IPS-20b (cell line): ENCODE measurements at regions not wholly inside any gene's neighbourhood (a gene's known extent, or its start where the extent isn't known, plus 50 kb on each side); places are given as distances from the start of the nearest gene placed in this dataset.

Source experiments
- H3K27ac ChIP-seq: one replicate; pipeline ENCODE4 v1.5.1; 2013; ENCODE audit warnings: low read length
- H3K27me3 ChIP-seq: 2 replicates; pipeline ENCODE4 v1.6.1; 2013; ENCODE audit warnings: mild to moderate bottlenecking, low read length, inconsistent platforms; ENCODE audit not compliant: insufficient read depth
- H3K36me3 ChIP-seq: 2 replicates; pipeline ENCODE4 v1.6.1; 2013; ENCODE audit warnings: low read depth, mild to moderate bottlenecking, inconsistent platforms, low read length, moderate library complexity; ENCODE audit not compliant: insufficient read depth
- H3K4me1 ChIP-seq: 2 replicates; pipeline ENCODE4 v1.6.1; 2013; ENCODE audit warnings: mild to moderate bottlenecking, control low read depth, inconsistent platforms, low read length, moderate library complexity; ENCODE audit not compliant: insufficient read depth
- H3K4me3 ChIP-seq: 2 replicates; pipeline ENCODE4 v1.5.1; 2013; ENCODE audit warnings: mild to moderate bottlenecking, low read length, inconsistent platforms
- H3K9ac ChIP-seq: 2 replicates; pipeline ENCODE4 v1.6.1; 2013; ENCODE audit warnings: low read depth, mild to moderate bottlenecking, inconsistent platforms, low read length, moderate library complexity
- H3K9me3 ChIP-seq: 2 replicates; pipeline ENCODE4 v1.6.1; 2013; ENCODE audit warnings: mild to moderate bottlenecking, low read depth, low read length, inconsistent platforms; ENCODE audit not compliant: insufficient read depth

DNA sequence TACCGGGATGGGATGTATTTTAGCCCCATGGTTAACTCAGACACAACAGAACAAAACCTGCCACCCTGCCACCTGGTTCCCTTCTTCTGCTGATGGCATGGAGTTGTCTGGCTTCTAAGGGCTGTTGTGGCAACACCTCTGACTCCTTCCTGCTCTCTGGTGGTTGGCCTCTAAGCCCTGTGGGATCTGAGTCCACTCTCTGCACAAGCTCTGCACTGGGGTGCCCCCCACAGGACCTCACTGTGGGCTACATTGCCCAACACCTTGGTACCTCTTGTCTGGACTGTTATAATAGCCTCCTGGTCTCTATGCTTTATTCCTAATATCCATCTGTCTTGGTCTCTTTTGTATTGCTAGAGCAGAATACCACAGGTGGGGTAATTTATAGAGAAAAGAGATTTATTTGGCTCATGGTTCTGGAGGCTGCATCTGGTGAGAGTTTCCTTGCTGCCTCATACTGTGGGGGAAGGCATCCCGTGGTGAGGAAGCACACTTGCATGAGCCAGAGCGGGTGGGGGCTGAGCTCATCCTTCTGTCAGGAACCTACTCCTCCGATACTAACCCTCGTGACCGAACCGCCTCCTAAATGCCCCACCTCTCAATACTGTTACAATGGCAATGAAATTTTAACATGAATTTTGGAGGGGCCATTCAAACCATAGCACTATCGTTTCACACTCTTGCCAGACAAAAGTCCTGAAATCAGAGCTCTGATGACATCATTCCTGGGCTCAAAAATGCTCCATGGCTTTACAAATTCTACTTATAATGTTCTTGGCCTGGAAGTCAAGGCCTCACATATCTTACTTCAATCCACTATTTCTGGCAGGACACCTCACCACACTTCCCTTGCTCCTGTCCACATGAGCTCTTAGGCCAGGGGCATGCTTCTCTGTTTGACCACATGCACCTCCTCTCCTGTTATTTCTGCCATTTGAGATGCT, 127.2 kb downstream of the PAX1 start:
- no peaks in the 10 kb centered on the region for H3K9me3 ChIP-seq
- H3K4me3 ChIP-seq = no peak overlapping the region
- no peaks in the 10 kb centered on the region for H3K4me1 ChIP-seq
- no peak overlapping the region for H3K27ac ChIP-seq
- no peak overlapping the region for H3K9ac ChIP-seq
- no peaks in the 10 kb centered on the region; the same call in 1 of the 2 replicates for H3K27me3 ChIP-seq
- no peaks in the 10 kb centered on the region for H3K36me3 ChIP-seq

DNA sequence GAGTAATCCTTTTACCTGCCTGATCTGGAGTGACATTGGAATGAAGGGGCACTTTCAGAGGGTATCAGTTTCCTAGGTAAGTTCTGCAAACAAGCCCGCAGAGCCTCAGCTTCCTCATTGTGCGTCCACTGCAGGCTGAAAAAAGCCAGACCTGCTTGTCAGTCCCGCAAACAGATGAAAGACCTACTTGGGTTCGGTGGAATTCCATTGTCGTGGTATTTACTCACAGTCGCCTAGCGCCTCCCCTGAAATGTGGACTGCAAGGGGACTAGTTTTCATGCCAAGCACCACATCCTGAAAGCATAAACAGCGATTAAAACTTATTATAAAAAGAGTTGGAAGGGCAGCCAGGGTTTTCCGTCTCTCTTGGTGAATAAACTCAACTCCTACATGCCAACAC, 121.5 kb downstream of the PAX1 start:
- Histone ChIP-seq H3K4me1 (peaks cover 4% of the 10 kb centered on the region; the same call in 1 of the 2 replicates), H3K36me3 (no peaks in the 10 kb centered on the region), H3K27me3 (no peaks in the 10 kb centered on the region), H3K9me3 (no peaks in the 10 kb centered on the region), H3K9ac (no peak overlapping the region), H3K4me3 (no peak overlapping the region), H3K27ac (no peak overlapping the region)

DNA sequence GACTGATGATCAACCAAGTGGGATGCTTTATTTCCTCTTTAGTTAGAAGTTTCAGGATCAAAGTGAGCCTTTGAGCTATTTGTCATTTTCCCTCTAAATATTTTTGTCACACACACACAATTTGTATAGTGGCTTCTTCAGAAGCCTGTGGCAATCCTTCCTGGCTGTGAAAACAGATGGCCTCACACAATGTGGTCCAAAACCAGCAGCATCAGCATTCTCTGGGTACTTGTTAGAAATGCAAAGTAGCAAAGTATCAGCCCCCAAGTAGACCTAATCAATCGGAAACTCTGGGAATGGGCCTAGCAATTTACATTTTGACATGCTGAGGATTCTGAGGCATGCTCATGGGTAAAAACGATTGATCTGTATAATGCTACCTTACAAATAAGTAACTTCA, 115.9 kb downstream of the PAX1 start:
- no peaks in the 10 kb centered on the region for H3K9me3 ChIP-seq

DNA sequence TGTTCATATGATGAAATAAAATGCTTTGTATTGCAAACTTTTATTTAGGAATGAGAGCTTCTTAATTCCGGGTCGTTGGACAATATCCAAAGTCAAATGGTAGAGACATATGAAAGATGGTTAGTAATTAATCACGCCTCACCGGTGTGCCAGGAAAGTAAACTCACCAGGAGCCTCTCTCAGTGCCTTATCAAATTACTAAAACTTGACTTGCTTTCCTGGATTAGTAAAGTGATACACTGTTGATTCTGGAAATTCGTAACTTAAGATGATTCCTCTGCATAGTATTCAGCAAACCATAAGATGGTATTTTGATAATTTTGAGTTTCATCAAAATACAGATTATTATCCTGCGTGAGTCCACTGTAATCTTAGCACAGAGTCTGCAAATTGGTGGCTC, 115.2 kb downstream of the PAX1 start:
- Histone ChIP-seq H3K9ac (no peak overlapping the region), H3K27me3 (no peaks in the 10 kb centered on the region), H3K4me3 (no peak overlapping the region), H3K4me1 (peaks cover 11% of the 10 kb centered on the region; the same call in 1 of the 2 replicates), H3K36me3 (no peaks in the 10 kb centered on the region), H3K27ac (no peak overlapping the region), H3K9me3 (no peaks in the 10 kb centered on the region)

More for the DNA sequence above, 115.9 kb downstream of the PAX1 start:
- Histone ChIP-seq H3K4me1 (peaks cover 11% of the 10 kb centered on the region; the same call in 1 of the 2 replicates), H3K4me3 (no peak overlapping the region), H3K27me3 (no peaks in the 10 kb centered on the region), H3K27ac (no peak overlapping the region), H3K9ac (no peak overlapping the region), H3K36me3 (no peaks in the 10 kb centered on the region)

DNA sequence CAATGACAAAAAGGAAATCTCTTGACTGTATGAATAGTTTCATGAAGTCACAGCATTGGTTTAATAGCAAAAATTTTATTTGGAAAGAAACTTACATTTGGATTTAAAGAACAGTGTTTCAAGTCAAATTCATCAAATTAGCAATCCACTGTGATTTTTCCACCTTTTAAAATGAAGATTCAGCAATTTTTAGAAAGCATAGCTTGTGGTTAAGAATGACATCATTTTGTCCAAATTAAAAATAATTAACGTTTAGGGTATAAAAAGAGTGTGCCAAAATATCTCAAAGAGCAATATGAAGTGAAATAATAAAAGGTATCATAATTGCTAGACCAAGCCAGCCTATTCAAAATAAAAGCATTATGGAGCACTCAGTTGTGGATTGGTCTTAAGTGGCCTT, 114.6 kb downstream of the PAX1 start:
- Histone ChIP-seq H3K4me3 (no peak overlapping the region), H3K27me3 (no peaks in the 10 kb centered on the region), H3K4me1 (peaks cover 11% of the 10 kb centered on the region; the same call in 1 of the 2 replicates), H3K9me3 (no peaks in the 10 kb centered on the region), H3K9ac (no peak overlapping the region), H3K27ac (no peak overlapping the region), H3K36me3 (no peaks in the 10 kb centered on the region)

GRCh38 chr20:21812379-21812778, 106.9 kb downstream of the PAX1 start:
- Histone ChIP-seq H3K27ac (no peak overlapping the region), H3K9me3 (no peaks in the 10 kb centered on the region), H3K4me3 (no peak overlapping the region), H3K27me3 (peaks cover 16% of the 10 kb centered on the region), H3K9ac (no peak overlapping the region), H3K36me3 (no peaks in the 10 kb centered on the region), H3K4me1 (no peaks in the 10 kb centered on the region)

DNA sequence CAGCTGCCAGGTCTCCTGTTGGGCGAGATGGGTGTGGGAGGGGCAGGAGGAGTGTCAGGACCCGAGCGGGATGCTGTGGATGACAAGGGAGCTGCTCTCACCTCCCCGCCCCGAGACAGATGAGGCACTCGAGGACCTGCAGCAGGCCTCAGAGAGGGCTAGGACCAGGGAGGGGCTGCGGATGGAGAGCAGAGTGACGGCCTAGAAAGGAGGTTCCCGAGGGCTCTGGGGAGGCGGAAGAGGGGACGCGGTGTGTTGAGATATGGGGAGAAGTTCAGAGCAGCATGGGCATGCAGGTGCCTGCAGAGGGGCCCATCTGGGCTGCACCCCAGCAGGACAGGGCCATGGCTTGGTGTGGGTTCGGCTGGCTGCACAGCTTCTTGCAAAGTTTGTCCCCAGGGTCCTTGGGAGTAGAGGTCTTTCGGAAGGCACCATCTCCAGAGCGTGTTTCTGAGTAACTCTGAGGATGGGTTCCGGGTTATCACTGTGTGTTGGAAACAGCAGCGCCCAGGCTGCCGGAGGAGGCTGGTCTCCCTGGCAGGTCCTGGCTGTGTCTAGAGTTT, 104.6 kb downstream of the PAX1 start:
- H3K27me3 ChIP-seq = peaks cover 16% of the 10 kb centered on the region
- H3K9ac ChIP-seq = no peak overlapping the region
- H3K4me3 ChIP-seq = no peak overlapping the region
- H3K27ac ChIP-seq = no peak overlapping the region
- no peaks in the 10 kb centered on the region for H3K9me3 ChIP-seq
- H3K36me3 ChIP-seq = no peaks in the 10 kb centered on the region
- no peaks in the 10 kb centered on the region for H3K4me1 ChIP-seq

DNA sequence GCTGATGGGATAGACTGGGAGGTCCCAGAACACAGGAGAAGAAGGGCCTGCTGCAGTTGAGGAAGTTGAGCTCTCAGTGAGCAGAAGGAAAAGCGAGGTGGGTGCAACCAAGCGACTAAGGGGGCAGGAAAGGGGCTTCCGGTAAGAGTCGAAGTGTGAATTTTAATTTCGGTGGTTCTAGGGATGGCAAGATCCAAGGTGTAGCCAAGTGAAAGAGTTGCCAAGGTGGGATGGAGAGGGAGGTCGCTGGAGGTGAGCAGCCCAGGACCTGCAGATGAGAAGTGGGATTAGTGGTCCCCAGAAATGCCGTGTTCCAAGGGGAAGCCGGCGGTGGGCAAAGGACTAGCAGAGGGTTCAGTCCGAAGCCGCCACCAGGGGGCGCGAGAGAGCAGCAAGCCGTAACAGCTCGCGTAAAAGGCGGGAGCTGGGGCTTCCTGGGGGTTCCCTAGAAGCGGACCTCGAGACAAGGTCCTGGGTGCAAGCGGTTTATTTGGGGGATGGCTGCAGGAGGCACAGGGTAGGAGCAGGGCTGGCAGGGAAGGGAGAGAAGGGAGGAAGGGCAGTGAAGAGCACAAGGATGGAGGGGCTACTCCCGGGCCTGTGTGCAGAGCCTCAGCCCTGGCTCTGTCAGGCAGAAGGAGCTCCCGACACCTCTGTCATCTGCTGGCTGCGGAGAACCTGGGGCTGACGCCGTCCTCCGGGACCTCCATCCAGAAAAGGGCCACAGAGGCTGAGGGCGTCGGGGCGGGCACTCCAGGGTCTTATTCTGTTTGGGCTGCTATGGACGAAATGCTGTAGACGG, 103.6 kb downstream of the PAX1 start:
- H3K9ac ChIP-seq = no peak overlapping the region
- no peaks in the 10 kb centered on the region for H3K36me3 ChIP-seq
- H3K9me3 ChIP-seq = no peaks in the 10 kb centered on the region
- no peaks in the 10 kb centered on the region for H3K4me1 ChIP-seq
- peaks cover 16% of the 10 kb centered on the region for H3K27me3 ChIP-seq
- H3K4me3 ChIP-seq = no peak overlapping the region
- no peak overlapping the region for H3K27ac ChIP-seq

DNA sequence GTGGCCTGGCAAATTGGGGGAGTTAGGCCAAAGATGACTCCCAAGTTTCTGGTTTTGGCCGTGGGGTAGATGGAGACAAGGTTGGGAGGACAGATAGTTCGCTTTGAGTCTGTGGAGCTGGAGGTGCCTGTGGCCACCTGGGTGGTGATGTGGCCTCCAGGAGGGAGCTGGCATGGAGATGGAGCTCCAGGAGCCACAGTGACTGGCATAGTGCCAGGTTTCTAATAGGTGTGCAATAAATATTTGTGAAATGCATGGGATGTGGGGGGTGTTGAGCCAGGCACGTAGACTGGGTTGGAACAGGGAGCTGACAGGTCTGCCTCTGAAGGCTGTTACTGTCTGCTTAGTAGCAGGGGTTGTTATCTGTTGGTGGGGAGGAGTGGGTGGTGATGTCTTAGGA, 102.7 kb downstream of the PAX1 start:
- Histone ChIP-seq H3K9ac (no peak overlapping the region), H3K27me3 (peaks cover 16% of the 10 kb centered on the region), H3K4me3 (no peak overlapping the region), H3K4me1 (no peaks in the 10 kb centered on the region), H3K27ac (no peak overlapping the region), H3K9me3 (no peaks in the 10 kb centered on the region), H3K36me3 (no peaks in the 10 kb centered on the region)

- H3K9ac ChIP-seq = no peak overlapping the region
- H3K4me1 ChIP-seq = no peaks in the 10 kb centered on the region
- no peaks in the 10 kb centered on the region for H3K9me3 ChIP-seq
- peaks cover 7% of the 10 kb centered on the region for H3K27me3 ChIP-seq
- H3K27ac ChIP-seq = no peak overlapping the region
- H3K4me3 ChIP-seq = no peak overlapping the region
- no peaks in the 10 kb centered on the region for H3K36me3 ChIP-seq
Measured at GRCh38 chr20:21804802-21805201, 99.3 kb downstream of the PAX1 start.

DNA sequence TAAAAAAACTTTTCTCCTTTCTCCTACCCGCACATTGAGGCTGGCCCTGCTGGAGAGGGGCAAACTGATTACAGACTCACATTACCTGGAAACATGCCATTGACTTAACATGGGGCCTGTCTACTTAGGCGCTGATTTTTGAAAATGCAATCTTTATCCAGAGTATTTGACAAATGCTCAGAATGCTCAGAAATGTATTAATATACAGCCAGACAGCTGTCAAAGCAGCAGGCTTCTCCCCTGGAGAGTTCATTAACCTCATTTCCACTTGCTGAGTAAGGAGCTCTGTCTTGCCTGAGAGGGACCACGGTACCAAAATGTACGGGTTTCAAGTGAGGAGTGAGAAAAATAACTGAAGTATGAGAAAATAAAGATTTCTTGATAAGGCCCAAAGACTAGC, 95.7 kb downstream of the PAX1 start:
- H3K4me3 ChIP-seq = no peak overlapping the region
- H3K4me1 ChIP-seq = no peaks in the 10 kb centered on the region
- no peaks in the 10 kb centered on the region for H3K36me3 ChIP-seq
- no peak overlapping the region for H3K27ac ChIP-seq
- no peak overlapping the region for H3K9ac ChIP-seq
- no peaks in the 10 kb centered on the region for H3K9me3 ChIP-seq
- no peaks in the 10 kb centered on the region for H3K27me3 ChIP-seq
